Epithelial cell of prostate (primary cell): ENCODE measurements at regions not wholly inside any gene's neighbourhood (a gene's known extent, or its start where the extent isn't known, plus 50 kb on each side); places are given as distances from the start of the nearest gene placed in this dataset.

Experiments
- DNase-seq: peaks from one replicate; pipeline ENCODE4 v3.0.0-alpha.2; 2011; ENCODE audit warnings: low read depth, low spot score
- H3K27ac ChIP-seq: fragments of 450-650 bp; 2 replicates; pipeline ENCODE4 v1.5.1; 2017; ENCODE audit warnings: mild to moderate bottlenecking

- H3K27ac ChIP-seq, result no peak overlapping the region
- no peak for DNase-seq
These were observed 64.4 kb upstream of the HRH1 start for GRCh38 chr3:11089931-11090330.

GRCh38 chr3:11090551-11090950, 63.7 kb upstream of the HRH1 start:
- no peak for DNase-seq

DNA sequence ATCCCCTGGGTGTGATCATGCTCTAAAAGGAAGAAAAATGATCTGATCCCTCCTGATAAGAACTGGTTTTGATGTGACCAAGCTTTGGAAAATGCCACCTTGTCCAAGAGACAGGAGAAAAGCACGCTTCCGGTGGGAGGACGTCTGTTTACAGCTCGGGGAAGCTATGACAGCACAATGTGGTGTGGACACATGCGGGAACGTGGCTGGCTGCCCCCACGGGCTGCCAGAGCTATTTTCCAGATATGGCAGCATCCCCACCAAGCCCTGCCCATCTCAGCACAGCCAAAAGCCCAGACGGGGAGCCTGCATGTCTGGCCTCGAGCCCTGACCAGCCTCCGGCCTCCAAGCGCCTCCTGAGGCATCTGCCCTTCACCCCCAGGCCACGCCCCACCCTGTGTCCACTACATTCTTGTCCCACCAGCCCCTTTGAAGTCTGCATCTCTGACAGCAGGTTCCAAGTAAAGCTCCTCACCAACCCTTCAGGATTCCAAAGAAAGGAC, 63.2 kb upstream of the HRH1 start:
- H3K27ac ChIP-seq, result no peak overlapping the region
- DNase-seq, result no peak

More at GRCh38 chr3:11090551-11090950, 63.7 kb upstream of the HRH1 start:
- H3K27ac ChIP-seq, result no peak overlapping the region

GRCh38 chr3:11091791-11092190, 62.5 kb upstream of the HRH1 start:
- DNase-seq, result no peak
- H3K27ac ChIP-seq, result no peak overlapping the region

- no peak for DNase-seq
These were observed 60.4 kb upstream of the HRH1 start for GRCh38 chr3:11093823-11094340.

DNA sequence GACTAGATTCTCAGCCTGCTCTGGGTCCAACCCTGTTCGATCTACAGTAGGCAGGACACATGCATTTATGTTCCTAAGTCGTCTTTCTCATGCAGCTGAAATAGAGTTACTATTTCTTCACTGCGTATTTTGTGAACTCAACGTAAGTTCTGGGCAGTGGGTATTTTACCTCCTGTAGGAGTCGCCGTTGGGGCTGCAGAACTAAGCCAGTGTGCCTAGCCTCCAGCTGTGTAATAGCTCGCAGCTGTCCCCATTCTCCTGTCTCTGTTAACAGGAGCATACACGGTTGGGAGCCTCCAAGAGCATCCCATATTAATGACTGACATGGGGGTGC, 58.4 kb upstream of the HRH1 start:
- H3K27ac ChIP-seq, result no peak overlapping the region
- DNase-seq, result no peak

More at GRCh38 chr3:11093823-11094340, 60.4 kb upstream of the HRH1 start:
- no peak overlapping the region for H3K27ac ChIP-seq

- DNase-seq, result peak; percentile 45
- H3K27ac ChIP-seq, result peak overlapping the region; percentile 65
These were observed 57.8 kb upstream of the HRH1 start for GRCh38 chr3:11096266-11097139.

DNA sequence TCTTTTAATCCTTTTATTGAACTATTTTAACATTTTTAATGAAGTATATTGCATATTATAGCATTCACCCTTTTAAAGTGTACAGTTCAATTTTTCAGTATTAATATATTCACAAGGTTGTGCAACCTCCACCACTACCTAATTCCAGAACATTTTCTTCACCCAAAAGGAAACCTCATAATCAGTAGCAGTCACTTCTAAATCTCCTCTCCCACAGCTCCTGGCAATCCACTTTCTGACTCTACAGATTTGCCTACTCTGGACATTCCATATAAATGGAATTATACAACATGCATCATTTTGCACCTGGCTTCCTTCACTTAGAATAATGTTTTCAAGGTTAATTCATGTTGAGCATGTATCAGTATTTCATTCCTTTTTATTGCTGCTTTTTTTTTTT, 55.0 kb upstream of the HRH1 start:
- DNase-seq, result no peak
- H3K27ac ChIP-seq, result no peak overlapping the region
